ENCODE measurements at regions not wholly inside any gene's neighbourhood (a gene's known extent, or its start where the extent isn't known, plus 50 kb on each side); places are given as distances from the start of the nearest gene placed in this dataset.
A peak's percentile ranks its signal among the peaks of the same experiment; 100 is the strongest.

GRCh38 chr3:102182162-102182561 lies 252.7 kb upstream of the ZPLD1 start:
- TF ChIP-seq, protein P1, sequence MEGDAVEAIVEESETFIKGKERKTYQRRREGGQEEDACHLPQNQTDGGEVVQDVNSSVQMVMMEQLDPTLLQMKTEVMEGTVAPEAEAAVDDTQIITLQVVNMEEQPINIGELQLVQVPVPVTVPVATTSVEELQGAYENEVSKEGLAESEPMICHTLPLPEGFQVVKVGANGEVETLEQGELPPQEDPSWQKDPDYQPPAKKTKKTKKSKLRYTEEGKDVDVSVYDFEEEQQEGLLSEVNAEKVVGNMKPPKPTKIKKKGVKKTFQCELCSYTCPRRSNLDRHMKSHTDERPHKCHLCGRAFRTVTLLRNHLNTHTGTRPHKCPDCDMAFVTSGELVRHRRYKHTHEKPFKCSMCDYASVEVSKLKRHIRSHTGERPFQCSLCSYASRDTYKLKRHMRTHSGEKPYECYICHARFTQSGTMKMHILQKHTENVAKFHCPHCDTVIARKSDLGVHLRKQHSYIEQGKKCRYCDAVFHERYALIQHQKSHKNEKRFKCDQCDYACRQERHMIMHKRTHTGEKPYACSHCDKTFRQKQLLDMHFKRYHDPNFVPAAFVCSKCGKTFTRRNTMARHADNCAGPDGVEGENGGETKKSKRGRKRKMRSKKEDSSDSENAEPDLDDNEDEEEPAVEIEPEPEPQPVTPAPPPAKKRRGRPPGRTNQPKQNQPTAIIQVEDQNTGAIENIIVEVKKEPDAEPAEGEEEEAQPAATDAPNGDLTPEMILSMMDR (IDR thresholded peaks at IDR 0.05; ENCODE audit: unreplicated experiment), result no peak
- H3K27me3 Mint-ChIP-seq (ENCODE audit: unreplicated experiment), result no peaks in the 10 kb centered on the region

DNA sequence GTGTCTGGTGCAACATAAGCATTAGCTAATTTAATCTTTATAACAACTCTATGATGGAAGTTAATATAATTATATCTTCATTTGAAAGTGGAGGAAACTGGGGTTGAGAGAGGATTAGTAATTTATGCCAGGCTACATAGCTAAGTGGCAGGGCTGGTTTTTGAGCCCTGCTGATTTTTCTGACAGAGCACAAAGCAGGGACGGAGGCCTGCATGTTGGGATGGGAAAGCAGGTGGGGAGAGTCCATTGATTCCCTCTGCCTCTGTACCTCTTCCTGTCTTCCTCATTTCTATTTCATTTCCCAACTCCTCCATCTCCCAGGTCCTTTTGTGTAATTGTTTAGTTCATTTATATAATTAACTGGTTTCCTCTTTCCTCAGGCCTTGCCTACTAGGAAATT lies 251.6 kb upstream of the ZPLD1 start:
- CTCF ChIA-PET, result interaction anchor here (0.5 to 5.2 kb wide), 6 partner anchors 12 to 315 kb away, joined by 3 to 31 read pairs (median 4); no protein-coding TSS in a partner anchor
- H3K27me3 Mint-ChIP-seq (ENCODE audit: unreplicated experiment), result no peaks in the 10 kb centered on the region
- no peaks in the 10 kb centered on the region for H3K36me3 Mint-ChIP-seq (ENCODE audit: insufficient read depth, unreplicated experiment)
- peaks cover 18% of the 10 kb centered on the region for H3K4me1 Mint-ChIP-seq (ENCODE audit: low read depth, unreplicated experiment)
- no peaks in the 10 kb centered on the region for H3K9me3 Mint-ChIP-seq (ENCODE audit: low read depth, unreplicated experiment)
- TF ChIP-seq, protein P1 (IDR thresholded peaks at IDR 0.05; ENCODE audit: unreplicated experiment), result no peak
- intact Hi-C loops (cut with micrococcal nuclease; ENCODE audit: unreplicated experiment), result loop anchor here (5.0 kb wide), 3 partner anchors 316 to 506 kb away; partner anchors contain the start of gene ZBTB11
- no peak overlapping the region for H3K27ac Mint-ChIP-seq (ENCODE audit: unreplicated experiment)
- DNase-seq, result no peak
- BruUV-seq (replicated peaks), result no TSS peak
- H3K4me3 Mint-ChIP-seq (ENCODE audit: low read depth, unreplicated experiment), result no peak overlapping the region

More at GRCh38 chr3:102182162-102182561, 252.7 kb upstream of the ZPLD1 start:
- CTCF ChIA-PET, result interaction anchor here (0.8 to 5.2 kb wide), 8 partner anchors 11 to 80 kb away, joined by 3 to 31 read pairs (median 4); no protein-coding TSS in a partner anchor
- peaks cover 18% of the 10 kb centered on the region for H3K4me1 Mint-ChIP-seq (ENCODE audit: low read depth, unreplicated experiment)
- no TSS peak for BruUV-seq (replicated peaks)
- H3K27ac Mint-ChIP-seq (ENCODE audit: unreplicated experiment), result no peak overlapping the region
- DNase-seq, result peak; percentile 62
- H3K36me3 Mint-ChIP-seq (ENCODE audit: insufficient read depth, unreplicated experiment), result peaks cover 2% of the 10 kb centered on the region
- intact Hi-C loops (cut with micrococcal nuclease; ENCODE audit: unreplicated experiment), result loop anchor here (1.0 to 5.0 kb wide), 5 partner anchors 19 to 505 kb away; partner anchors contain the start of gene ZBTB11
- no peak overlapping the region for H3K4me3 Mint-ChIP-seq (ENCODE audit: low read depth, unreplicated experiment)
- no peaks in the 10 kb centered on the region for H3K9me3 Mint-ChIP-seq (ENCODE audit: low read depth, unreplicated experiment)

GRCh38 chr3:102183623-102184022 lies 251.2 kb upstream of the ZPLD1 start:
- H3K4me3 Mint-ChIP-seq (ENCODE audit: low read depth, unreplicated experiment), result no peak overlapping the region
- CTCF ChIA-PET, result interaction anchor here (0.5 to 5.2 kb wide), 5 partner anchors 12 to 316 kb away, joined by 3 to 31 read pairs (median 3); no protein-coding TSS in a partner anchor
- H3K36me3 Mint-ChIP-seq (ENCODE audit: insufficient read depth, unreplicated experiment), result no peaks in the 10 kb centered on the region
- H3K27me3 Mint-ChIP-seq (ENCODE audit: unreplicated experiment), result no peaks in the 10 kb centered on the region
- H3K4me1 Mint-ChIP-seq (ENCODE audit: low read depth, unreplicated experiment), result peaks cover 18% of the 10 kb centered on the region
- TF ChIP-seq, protein P1 (IDR thresholded peaks at IDR 0.05; ENCODE audit: unreplicated experiment), result no peak
- no peak for DNase-seq
- intact Hi-C loops (cut with micrococcal nuclease; ENCODE audit: unreplicated experiment), result loop anchor here (5.0 kb wide), 3 partner anchors 316 to 506 kb away; partner anchors contain the start of gene ZBTB11
- no peak overlapping the region for H3K27ac Mint-ChIP-seq (ENCODE audit: unreplicated experiment)
- H3K9me3 Mint-ChIP-seq (ENCODE audit: low read depth, unreplicated experiment), result no peaks in the 10 kb centered on the region
- BruUV-seq (replicated peaks), result no TSS peak

DNA sequence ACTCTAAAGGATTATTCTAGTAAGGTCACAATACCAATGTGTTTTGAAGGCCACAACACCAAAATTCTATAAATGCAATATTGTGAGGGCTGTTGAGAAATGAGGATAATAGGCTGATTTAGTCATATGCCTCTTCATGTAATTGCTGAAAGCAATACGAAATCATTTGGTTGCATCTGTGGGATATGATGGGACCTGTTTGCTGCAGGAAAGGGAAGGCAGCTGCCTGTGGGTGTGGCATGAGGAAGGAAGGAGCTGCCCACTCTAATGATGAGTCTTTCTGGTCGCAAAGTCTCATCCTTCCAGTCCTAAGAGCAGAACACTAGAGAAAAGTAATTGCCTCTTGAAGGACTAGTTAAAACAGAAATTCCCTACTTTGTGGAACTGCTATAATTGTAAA lies 245.3 kb upstream of the ZPLD1 start:
- TF ChIP-seq, protein P1 (IDR thresholded peaks at IDR 0.05; ENCODE audit: unreplicated experiment), result no peak
- no peak for DNase-seq
- H3K4me3 Mint-ChIP-seq (ENCODE audit: low read depth, unreplicated experiment), result peak overlapping the region; percentile 39
- H3K27me3 Mint-ChIP-seq (ENCODE audit: unreplicated experiment), result no peaks in the 10 kb centered on the region
- no TSS peak for BruUV-seq (replicated peaks)
- H3K4me1 Mint-ChIP-seq (ENCODE audit: low read depth, unreplicated experiment), result peaks cover 59% of the 10 kb centered on the region
- intact Hi-C loops (cut with micrococcal nuclease; ENCODE audit: unreplicated experiment), result no loop called here
- peaks cover 7% of the 10 kb centered on the region for H3K36me3 Mint-ChIP-seq (ENCODE audit: insufficient read depth, unreplicated experiment)
- no peaks in the 10 kb centered on the region for H3K9me3 Mint-ChIP-seq (ENCODE audit: low read depth, unreplicated experiment)
- H3K27ac Mint-ChIP-seq (ENCODE audit: unreplicated experiment), result peak overlapping the region; percentile 94
- CTCF ChIA-PET, result interaction anchor here (1.0 to 1.5 kb wide), 2 partner anchors 10 to 35 kb away, joined by 3 read pairs; no protein-coding TSS in a partner anchor

Data from Calu3 (cell line).